Mucosa of gallbladder (tissue), 1 donor: ENCODE measurements at regions not wholly inside any gene's neighbourhood (a gene's known extent, or its start where the extent isn't known, plus 50 kb on each side); places are given as distances from the start of the nearest gene placed in this dataset.
"Not testable (repeated sequence)": the region's sequence is repeated elsewhere in the genome, so short reads cannot be mapped to it uniquely, and the experiment has no call there.

Source experiments
- DNase-seq: peaks from one replicate; pipeline ENCODE4 v3.0.0-alpha.2; 2020; ENCODE audit warnings: low spot score
- donor health status: DM: no; HTN: no; CAD: no.

DNA sequence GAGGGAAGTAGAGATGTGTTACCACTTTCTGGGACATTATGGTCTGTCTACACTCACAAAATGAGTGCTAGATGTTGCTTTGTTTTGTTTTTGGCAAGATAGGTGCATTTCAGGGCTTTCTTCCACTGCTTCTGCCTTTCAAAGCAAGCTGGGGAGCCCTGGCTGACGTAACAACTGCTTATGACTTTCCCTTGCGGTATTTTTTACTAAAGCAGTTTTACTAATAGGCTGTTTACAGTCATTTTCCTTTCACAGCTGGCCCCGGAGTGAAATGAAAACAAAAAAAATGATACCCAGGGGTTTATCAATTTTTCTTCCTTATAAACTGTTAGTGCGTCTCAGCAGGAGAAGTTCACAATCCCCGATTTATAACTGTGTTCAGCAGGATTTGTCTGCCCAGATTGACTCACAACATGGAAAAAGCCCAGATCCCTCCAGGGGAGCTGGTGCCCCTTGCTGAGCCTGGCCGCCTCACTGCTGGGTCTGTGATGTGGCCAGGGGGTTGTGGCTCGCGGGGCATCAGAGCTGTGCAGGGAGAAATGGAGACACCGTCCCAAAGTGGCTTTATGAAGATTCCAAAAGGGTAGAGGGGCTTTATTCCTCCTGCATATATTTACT lies 184.4 kb upstream of the HS3ST3A1 start:
- DNase-seq = no peak

DNA sequence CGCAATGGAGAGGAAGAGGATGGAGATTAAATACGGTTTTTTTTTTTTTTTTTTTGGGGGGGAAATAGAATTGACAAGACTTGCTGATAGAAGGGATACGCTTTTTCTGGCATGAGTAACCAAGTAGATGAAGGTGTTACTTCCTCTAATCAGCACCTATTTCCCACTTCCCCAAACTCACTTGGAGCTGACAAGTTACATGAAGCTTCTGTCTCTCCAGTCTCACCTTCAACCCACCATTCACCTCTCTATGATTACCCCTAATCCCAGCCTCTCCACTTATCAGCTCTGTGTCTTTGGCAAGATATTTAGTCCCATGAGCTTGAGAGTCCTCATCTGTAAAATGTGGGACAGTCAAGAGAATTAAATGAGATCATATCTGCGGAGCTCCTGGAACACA lies 185.9 kb upstream of the HS3ST3A1 start:
- DNase-seq = no peak

DNA sequence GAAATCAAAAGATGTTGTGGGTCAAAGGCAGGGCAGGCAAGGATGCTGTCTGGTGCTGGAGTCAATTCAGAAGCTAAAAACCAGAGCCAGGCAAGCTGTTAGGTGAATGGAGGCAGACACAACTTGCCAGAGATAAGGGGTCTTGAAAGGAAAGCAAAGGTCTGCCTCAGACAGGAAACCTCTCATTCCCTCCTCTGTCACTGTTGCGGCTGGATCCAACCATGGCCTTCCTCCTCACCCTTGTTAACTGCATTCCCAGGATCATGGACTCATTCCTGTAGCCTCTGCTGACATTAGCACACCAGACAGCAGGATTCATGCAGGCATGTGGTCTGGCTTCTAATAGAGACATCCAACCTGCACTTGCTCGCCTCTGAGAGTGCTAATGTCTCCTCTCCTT lies 186.7 kb upstream of the HS3ST3A1 start:
- DNase-seq = no peak

DNA sequence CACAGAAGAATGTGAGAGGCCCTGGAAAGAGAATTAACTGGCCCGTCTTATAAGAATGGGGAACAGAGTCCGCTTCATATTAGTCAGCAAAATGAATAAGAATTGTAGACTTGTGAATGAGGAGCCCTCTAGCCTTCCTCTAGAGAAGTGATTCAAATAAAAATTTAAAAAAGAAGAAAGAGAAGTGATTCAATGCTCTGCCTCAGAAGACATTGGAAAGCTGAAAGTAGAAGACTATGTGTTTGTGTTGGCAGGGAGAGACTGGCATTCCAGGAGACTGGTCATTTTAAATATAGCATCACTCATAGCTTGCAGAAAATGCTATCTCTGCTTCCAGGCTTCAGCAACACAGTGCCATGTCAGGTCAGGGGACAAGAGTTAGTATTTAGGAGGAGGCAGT lies 190.6 kb upstream of the HS3ST3A1 start:
- no peak for DNase-seq

DNA sequence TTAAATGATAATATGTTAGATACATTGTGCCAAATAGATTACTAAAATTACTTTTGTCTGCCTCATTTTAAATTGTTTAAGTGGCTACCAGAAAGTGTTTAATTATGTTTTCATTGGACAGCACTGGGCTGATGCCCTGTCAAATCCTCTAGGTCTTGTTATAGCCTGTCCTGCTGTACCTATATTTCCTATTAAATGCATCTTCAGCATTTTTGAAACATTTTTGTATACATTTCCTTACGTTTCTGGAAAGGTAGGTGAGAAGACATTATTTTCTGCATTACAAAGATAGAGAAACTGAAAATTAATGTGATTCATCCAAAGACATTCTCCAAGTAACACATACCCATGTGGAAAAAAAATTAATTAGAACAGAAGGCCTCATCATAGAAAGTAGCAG lies 192.2 kb upstream of the HS3ST3A1 start:
- no peak for DNase-seq

DNA sequence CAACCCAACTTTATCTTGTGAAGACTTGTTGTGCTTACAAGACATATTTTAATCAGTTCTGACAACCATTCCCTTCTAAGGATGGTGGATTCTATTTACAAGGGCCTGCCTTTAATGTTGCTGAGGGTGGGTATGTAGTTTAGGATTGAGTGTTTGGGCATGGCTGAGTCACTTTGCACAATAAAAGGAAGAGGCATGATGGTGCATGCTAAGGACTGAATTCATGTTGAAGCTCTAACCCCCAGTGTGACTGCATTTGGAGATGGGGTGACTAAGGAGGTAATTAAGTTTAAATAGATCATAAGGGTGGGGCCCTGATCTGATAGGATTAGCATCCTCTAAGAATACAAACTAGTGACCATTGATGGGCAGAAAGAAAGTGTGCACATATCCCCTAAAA lies 196.1 kb upstream of the HS3ST3A1 start:
- DNase-seq = no peak

DNA sequence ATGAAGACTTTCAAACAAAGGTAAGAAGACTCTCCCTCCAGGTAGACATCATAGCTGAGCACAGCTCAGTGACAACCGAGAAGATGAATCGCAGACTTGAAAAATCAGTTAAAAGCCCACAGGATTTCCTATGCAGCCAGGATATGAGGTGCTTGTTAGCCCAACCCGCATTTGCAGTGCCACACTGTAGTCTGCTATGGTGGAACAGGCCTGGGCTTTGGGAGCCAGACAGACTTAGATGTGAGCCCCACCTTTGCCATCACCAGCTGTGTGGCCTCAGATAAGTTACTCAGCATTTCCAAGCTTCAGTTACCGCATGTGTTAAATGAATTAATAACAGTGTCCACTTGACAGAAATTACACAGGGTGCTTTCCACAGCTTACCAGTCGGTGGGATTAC lies 204.4 kb upstream of the HS3ST3A1 start:
- DNase-seq = no peak

DNA sequence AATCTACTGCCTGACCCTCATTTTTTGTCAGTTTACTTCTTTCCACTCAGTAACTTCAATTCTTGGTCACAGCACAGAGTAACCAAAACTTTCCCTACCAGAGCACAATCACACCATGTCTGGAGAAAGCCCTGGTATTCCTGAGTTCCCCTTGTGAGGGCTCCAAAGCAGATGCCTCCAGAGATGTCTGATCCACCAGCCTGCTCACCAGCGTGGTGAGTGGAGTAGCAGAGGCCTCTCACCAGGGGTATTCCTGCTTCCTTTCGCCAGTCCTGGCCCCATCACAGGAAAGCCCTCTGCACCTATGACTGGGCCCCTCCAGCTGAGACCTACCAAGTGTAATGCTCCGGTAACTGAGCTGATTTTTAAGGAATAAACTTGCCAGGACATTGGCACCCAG lies 205.4 kb upstream of the HS3ST3A1 start:
- no peak for DNase-seq

DNA sequence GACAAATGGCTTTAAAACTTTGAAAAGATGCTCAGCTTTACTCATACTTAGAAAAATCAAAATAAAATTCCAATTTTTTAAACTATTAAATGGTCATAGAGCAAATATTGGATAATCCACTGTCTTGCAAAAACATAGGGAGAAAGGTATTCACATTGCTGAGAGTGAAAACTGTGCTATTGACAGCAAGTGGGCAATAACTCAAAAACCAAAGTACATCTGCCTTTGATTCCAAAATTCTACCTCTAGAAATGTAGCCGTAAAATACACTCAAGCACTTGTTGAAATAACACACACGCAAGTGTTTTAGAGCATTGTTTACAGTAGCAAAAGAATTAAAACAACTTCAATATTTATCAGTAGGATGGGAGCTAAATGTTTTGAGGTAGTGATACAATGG lies 210.6 kb upstream of the HS3ST3A1 start:
- no peak for DNase-seq

DNA sequence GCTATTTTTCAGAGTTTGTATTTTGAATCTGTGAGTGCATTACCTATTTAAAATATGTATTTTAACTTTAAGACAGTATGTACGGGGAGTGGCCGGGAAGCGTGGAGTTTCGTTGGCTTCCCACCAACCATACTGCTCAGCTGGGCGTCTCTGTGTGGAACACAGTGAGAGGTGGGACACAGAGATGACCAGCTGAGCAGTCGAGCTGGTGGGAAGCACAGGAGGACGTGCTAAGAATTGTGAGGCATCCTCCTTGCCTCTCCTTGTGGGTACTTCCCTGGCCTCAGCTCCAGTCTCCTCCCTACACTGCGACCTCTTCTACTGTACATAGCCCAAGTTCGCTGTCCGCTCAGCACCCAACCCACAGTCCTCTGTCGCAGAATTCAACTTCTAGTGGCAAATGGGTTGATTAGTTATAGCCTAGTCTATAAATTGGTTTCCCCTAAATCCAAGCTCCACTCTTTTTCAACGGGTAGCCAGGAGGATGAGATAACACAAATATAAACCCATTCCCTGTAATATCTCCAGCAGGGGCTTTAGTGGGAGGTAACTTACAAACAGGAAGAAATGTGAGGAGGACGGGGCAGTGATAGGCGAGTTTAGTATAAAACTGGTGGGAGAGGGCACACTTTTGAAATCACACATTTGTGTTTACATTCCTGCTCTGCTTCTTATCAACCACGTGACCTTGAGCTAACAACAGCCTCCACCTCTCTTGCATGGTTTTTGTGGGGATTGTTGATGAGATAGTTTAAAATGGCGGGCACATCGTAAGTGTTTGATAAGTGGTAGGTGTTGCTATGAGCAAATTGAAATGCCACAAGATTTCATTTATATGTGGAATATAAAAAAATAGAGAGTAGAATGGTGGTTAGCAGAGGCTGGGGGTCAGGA lies 211.9 kb upstream of the HS3ST3A1 start:
- DNase-seq = no peak

DNA sequence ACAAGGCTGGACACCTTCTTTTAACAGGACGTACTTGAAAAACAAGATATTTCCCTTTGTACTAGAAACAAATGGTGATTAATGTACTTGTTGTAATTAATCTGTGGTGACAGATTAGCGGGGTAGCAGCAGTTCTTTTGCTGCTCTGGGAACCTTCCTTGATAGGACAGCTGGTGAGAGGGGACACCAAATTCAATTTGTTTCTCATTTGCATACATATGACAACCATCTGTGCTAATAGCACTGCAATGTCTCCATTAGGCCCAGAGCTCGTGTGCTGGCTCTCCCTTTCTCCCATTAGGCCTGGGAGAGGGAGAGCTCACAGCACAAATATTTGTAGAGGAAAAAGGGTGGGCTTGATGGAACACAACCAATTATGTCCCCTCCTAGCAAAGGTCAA lies 221.0 kb upstream of the HS3ST3A1 start:
- no peak for DNase-seq

DNA sequence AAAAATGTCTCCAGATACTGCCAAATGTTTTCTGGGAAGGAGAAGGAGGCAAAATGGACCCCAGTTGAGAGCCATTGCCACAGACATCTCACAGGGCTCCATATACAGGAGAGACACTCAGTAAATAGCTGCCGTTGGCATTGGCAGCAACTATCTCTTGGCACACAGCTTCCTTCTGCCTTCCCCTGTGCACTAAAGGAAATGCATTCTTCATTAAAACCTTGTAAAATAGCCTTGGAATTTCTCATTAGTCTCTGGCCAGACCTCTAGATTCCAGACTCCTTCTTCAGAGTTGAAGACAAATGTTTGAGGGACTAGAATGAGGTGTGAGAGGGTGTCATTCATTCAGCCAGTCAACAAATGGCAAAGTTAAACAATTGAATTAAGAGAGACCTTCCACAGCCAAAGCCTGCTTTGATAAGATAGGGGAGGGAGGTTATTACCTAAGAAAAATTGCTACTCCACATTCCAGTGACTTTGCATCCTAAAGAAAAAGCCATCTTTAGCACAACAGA lies 223.9 kb upstream of the HS3ST3A1 start:
- DNase-seq = no peak

DNA sequence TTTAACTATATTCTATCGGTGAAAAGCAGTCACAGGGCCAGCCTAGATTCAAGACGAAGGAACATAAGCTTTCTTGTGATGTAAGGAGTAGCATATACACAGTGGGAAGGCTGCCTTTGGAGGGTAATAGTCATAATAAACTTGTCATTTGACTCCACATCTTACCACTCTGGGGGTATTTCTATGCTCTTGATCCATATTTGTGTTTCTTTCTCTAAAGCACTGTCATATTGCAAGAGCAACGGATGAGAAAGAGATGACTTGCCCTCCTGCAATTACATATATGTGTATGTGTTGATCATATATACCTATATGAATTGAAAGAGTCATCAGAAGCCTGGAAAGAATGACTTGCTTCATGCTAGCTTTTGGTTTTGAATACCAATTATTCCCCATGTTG lies 225.4 kb upstream of the HS3ST3A1 start:
- no peak for DNase-seq

DNA sequence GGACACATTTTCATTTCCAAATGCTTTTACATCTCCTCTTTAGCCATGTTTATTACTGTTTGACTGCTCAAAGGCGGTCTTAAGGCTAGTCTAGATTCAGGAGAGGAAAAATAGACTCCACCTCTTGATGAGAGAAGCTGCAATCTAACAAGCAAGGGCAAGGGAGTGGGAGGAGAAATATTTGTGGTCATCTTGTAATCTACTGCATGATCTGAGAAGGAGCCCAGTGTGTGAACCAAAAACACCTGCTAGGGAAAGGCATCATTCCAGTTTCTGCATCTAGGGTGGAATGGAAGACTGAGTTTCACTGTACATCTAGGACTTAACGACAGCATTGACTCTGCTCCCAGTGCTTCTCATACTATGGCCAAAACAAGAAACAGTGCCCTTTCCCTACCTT lies 232.2 kb upstream of the HS3ST3A1 start:
- no peak for DNase-seq

DNA sequence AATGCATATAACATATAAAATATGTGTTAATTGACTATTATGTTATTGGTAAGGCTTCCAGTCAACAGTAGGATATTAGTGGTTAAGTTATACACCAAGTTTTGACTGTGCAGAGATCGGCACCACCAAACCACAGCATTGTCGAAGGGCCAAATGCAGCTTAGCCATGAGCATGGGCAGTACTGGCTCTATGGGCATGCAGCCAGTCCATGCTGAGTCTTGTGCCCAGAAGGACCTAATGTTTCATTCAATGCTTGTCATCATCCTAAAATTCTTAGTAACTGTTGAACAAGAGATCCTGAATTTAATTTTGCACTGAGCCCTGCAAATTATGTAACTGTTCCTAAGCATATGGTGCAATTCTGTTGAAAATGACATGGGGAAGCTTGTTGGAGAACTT lies 233.4 kb upstream of the HS3ST3A1 start:
- no peak for DNase-seq

DNA sequence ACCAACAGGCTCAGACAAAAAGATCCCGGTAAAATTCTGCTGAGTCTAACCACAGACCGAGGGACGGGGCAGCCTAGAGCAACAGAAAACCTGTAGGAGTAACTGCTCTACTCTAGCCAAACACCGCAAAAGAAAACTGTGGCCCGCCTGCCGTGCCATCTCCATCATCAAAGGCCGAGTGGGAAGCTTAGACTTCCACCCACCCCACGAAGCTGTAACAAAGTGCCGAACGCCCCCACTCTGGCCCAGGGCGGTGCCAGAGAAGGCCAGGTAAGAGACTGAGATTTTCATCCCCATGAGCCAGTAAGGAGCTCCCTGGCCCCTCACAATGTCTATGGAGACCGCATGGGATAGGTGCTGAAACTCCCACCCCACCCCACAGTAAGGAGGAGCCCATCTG lies 231.9 kb upstream of the COX10 start:
- no peak for DNase-seq

DNA sequence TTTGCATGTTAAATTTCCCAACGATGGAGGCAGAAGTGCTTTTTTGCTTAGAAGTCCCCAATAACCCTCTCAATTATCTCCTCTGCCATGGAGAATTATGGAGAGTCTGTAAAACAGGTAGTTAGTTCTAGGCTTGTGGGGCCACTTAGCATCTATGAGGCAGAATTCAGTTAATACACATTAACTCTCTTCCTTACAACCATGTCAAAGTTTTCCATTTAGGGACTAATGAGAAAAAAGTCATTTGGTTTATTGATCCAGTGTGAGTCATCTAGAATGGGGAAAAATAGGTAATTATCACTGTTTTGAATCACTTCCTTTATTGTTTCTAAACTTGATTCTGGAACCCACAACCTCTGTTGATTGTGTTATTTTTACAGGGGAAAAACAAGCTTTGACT lies 229.1 kb upstream of the COX10 start:
- DNase-seq = no peak

DNA sequence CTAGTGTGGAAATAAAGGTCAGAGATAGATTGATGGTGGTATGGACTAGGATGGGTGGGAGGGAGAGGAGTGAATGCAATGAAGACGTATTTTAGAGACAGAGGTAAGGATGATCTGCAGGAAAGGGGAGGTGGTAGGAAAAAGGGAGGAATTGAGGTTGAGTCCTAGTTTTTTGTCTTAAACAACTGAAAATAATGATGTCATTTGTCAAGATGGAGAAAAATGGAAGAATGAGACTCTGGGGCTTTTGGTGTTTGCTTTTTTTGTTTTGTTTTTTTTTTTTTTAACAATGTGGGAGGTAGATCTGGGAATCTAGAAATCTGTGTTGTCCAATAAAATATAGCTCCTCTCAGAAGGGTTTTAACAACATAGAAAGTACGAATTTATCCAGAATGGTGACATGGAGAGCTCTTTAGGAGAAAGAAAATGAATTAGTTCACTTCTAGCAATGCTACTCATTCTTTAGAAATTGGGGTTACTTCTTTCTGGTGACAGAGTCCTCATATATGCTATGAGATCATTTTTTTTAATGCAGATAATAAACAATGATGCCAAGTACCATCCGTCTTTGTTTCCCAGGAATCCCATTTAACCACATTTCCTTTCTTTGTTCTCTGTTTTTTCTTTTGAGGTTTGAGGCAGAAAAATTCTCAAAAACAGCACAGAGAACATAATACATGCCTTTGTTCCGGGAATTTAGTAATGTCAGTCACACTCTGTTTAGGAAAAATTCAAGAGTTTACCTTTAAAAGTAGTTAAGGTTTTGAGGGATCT lies 225.3 kb upstream of the COX10 start:
- DNase-seq = no peak

DNA sequence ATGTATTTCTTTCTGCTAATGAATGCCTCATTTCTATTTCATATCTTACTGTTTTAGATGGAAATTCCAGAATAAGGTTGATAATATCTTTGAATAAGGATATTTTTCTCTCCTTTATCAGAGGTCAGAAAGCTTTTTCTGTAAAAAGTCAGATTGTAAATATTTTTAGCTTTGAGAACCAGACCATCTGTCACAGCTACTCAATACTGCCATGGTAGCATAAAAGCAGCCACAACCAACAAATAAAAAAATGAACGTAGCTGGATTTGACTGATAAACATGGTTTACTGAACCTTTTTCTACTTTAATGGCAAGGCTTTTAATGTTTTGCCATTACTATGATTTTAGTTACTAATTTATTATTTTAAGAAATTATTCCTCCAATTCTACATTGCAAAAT lies 217.4 kb upstream of the COX10 start:
- no peak for DNase-seq

DNA sequence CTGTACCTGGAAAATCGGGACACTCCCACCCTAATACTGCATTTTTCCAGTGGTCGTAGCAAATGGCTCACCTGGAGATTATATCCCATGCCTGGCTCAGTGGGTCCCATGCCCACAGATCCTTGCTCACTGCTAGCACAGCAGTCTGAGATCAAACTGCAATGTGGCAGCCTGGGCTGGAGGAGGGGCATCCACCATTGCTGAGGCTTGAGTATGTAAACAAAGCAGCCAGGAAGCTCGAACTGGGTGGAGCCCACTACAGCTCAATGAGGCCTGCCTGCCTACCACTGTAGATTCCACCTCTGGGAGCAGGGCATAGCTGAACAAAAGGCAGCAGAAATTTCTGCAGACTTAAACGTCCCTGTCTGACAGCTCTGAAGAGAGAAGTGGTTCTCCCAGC lies 213.6 kb upstream of the COX10 start:
- DNase-seq = not testable (repeated sequence)

DNA sequence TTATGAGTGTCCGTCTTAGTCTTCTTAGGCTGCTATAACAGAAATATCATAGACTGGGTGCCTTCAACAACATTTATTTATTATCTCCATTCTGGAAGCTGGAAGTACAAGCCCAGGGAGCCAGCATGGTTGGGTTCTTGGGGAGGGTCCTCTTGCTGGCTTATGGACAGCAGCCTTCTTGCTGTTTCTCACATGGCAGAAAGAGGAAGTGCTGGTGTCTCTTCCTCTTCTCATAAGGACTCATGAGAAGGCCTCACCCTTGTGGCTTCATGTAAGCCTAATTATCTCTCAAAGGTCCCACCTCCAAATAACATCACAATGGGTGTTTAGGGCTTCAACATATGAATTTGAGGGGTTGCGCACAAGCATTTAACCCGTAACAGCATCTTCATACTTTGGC lies 207.0 kb upstream of the COX10 start:
- no peak for DNase-seq

DNA sequence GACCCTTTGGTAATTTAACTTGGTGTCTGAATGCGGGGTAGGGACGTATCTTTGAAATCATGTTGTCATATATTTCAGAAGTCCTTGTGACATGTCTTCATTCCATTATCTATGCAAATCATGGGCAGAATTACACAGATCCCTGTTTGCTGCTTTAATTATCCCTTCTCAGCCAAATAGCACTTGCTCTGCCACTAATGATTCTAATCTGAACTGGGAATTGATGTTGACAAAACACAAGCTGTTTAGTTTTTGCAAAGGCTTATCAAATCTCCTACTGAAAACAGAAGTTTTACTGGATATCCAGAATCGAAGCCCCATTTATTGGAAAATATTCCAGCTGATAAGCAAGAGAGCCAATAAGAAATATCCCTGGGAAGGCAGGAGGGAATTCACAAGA lies 205.9 kb upstream of the COX10 start:
- no peak for DNase-seq

DNA sequence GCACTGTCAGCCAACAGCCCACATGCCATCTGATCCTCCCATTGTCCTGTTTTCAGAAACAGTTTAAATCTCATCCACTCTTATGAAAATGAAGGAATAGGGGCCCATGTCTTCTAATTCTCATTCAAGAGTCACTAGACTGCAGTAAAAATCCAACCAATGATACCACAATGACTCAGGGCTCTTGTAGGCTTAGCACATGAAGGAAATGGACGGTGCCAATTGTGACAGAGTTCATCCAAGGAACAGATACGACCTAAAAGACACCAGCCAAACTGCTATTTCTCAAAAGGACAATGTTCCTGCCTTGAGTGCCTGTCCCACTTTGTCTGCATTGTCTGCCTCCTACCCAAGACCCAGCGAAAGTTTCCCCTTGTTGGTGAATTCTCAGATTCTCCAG lies 204.8 kb upstream of the COX10 start:
- DNase-seq = no peak
